Heart right ventricle (tissue), 16 donors: ENCODE measurements at regions not wholly inside any gene's neighbourhood (a gene's known extent, or its start where the extent isn't known, plus 50 kb on each side); places are given as distances from the start of the nearest gene placed in this dataset.
A peak's percentile ranks its signal among the peaks of the same experiment; 100 is the strongest.

Experiments
- ATAC-seq, 8 donors: fragments of 200-7000 bp; cut with Tn5 transposase; one replicate each; pipeline ENCODE4 v1.9.1; 2020; ENCODE audit warnings: mild to moderate bottlenecking in 8 of 8, moderate library complexity in 8 of 8, moderate number of reproducible peaks in 1 of 8
- DNase-seq, 2 donors: peaks; one replicate each; pipeline ENCODE4 v3.0.0-alpha.2; 2020
- H3K27ac ChIP-seq, 10 donors: fragments of 200-600 bp; sonication (generic) in 2 of 10; one replicate each; pipeline versions ENCODE4 v1.5.0 to v1.8.0; 2020 to 2022; ENCODE audit warnings: mild to moderate bottlenecking in 3 of 10
- H3K27me3 ChIP-seq, 7 donors: fragments of 200-600 bp; one replicate each; pipeline ENCODE4 v1.8.0; 2021 to 2022; ENCODE audit warnings: mild to moderate bottlenecking in 2 of 7
- H3K36me3 ChIP-seq, 9 donors: fragments of 200-600 bp; sonication (generic) in 1 of 9; one replicate each; pipeline versions ENCODE4 v1.5.0 to v1.8.0; 2020 to 2022; ENCODE audit warnings: mild to moderate bottlenecking in 2 of 9
- H3K4me1 ChIP-seq, 9 donors: fragments of 200-600 bp; sonication (generic) in 1 of 9; one replicate each; pipeline versions ENCODE4 v1.5.0 to v1.8.0; 2020 to 2022; ENCODE audit warnings: mild to moderate bottlenecking in 4 of 9
- H3K4me3 ChIP-seq, 10 donors: fragments of 200-600 bp; sonication (generic) in 2 of 10; one replicate each; pipeline versions ENCODE4 v1.5.0 to v1.8.0; 2020 to 2022; ENCODE audit warnings: mild to moderate bottlenecking in 7 of 10, moderate library complexity in 2 of 10
- H3K9me3 ChIP-seq, 11 donors: fragments of 200-600 bp in 10 of 11; sonication (generic) in 2 of 11; one replicate each; pipeline versions ENCODE4 v1.5.0 to v1.8.0; 2013 to 2022; ENCODE audit warnings: mild to moderate bottlenecking in 2 of 11, control low read depth in 1 of 11, moderate library complexity in 1 of 11
- WGBS, 2 donors: extraction: QIAGEN DNeasy Blood & Tissue Kit; methylation state at CpG; one replicate each; pipeline ENCODE4 v1.1.7; 2013; ENCODE audit warnings: inconsistent platforms in 1 of 2; 5-methylcytosine and 5-hydroxymethylcytosine counted together
- intact Hi-C, 10 donors: fragments of 100-400 bp; cut with DNase I; formaldehyde crosslinking; loops; one replicate each; pipeline versions ENCODE4 v1.11.1 to v1.14.2; 2022
- TF ChIP-seq, protein P1 (sequence below), 9 donors: fragments of 200-600 bp; sonication (generic) in 2 of 9; IDR thresholded peaks; one replicate each; pipeline versions ENCODE4 v1.5.0 to v1.8.0; 2021 to 2022; ENCODE audit warnings: antibody characterized with exemption in 9 of 9, mild to moderate bottlenecking in 5 of 9, moderate library complexity in 1 of 9
- donor health status: Arrhythmogenic right ventricular cardiomyopathy.
- donor health status: ischemic (EF 13 %, LVEDD 7.1; RV severe dilation, severe dysfunction).
- donor health status: healthy with polysubstance abuse.
- donor health status: DM: no; HTN: yes; CAD: no.
- donor health status: DM: no; HTN: no; CAD: no.
- donor health status: ischemic (EF 25% LVEDD 6.9; RV normal size, moderate dysfunction).
- donor health status: ischemic (EF 25% LVEDD 5.7; RV mildly dilated, moderate dysfunction).
- donor health status: healthy.
- donor health status: DM: yes; HTN: yes; CAD: no.
- donor health status: Ischemic cardiomyopathy.
- donor health status: ischemic (EF 35%, LVEDD 5.7; RV mildly dilated, moderate dysfunction).
- donor health status: nonischemic (EF 11% LVEDD 7.7; RV severe dilation, severe dysfunction).
- donor health status: DM: yes; HTN: yes; CAD: no.
- donor health status: PGD.
- donor health status: ischemic (EF 29% LVEDD 5.4; RV normal size, mild dysfunction).
- donor health status: nonischemic (EF 23%, LVEDD 6.1; RV moderate dilation, normal function).

DNA sequence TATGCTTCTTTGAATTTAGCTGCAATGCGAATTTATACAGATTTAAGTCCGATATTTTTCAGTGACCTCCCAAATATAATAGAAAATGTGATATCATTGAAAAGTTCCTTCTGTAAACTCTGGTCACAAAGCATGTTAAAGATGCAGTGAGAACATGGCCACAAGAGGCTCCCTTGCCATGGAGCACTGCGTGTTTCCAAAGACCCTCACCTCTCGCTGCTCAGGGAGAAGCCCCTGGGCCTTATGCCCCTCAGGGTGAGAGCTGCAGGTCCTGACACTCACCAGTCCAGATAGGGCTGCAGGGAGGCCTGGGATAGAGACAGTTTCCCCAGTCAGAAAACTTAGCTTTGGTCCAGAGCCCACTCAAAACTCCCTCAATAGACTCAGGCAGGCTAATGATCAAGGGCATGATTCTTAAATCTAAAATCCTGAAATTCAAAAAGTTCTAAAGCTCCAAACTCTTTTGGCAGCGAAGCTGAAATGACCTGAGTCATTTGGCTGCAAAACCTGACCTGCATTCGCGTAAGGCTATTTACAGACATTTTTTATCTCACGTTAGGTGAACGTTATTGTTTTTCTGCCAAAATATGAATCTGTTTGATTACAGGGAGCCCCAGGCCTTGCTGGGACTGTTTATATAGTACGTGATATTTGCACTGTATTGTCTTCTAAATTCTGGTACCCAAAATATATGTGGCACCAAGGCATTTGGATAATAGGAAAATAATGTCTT lies 67.8 kb downstream of the CAPZA3 start:
- Histone ChIP-seq H3K4me3 (no peak overlapping the region), H3K36me3 (no peaks in the 10 kb centered on the region), H3K27me3 (no peaks in the 10 kb centered on the region), H3K27ac (peak overlapping the region in 1 of 10 donors; percentile 9), H3K4me1 (peaks cover 0 to 8% (median 0%) of the 10 kb centered on the region in 9 donors), H3K9me3 (no peaks in the 10 kb centered on the region)
- peak in 2 of 8 donors; percentile 35 to 47 for ATAC-seq
- 51 to 56% methylated on average over 10 of the region's 10 CpGs for WGBS, 2 donors
- intact Hi-C loops: loop anchor here in 1 of 10 donors (10.0 kb wide), 1 partner anchor 51 kb away; no protein-coding TSS in a partner anchor
- TF ChIP-seq, protein P1, sequence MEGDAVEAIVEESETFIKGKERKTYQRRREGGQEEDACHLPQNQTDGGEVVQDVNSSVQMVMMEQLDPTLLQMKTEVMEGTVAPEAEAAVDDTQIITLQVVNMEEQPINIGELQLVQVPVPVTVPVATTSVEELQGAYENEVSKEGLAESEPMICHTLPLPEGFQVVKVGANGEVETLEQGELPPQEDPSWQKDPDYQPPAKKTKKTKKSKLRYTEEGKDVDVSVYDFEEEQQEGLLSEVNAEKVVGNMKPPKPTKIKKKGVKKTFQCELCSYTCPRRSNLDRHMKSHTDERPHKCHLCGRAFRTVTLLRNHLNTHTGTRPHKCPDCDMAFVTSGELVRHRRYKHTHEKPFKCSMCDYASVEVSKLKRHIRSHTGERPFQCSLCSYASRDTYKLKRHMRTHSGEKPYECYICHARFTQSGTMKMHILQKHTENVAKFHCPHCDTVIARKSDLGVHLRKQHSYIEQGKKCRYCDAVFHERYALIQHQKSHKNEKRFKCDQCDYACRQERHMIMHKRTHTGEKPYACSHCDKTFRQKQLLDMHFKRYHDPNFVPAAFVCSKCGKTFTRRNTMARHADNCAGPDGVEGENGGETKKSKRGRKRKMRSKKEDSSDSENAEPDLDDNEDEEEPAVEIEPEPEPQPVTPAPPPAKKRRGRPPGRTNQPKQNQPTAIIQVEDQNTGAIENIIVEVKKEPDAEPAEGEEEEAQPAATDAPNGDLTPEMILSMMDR (IDR thresholded peaks at IDR 0.05): peak in 2 of 9 donors; percentile 31
- DNase-seq: no peak

DNA sequence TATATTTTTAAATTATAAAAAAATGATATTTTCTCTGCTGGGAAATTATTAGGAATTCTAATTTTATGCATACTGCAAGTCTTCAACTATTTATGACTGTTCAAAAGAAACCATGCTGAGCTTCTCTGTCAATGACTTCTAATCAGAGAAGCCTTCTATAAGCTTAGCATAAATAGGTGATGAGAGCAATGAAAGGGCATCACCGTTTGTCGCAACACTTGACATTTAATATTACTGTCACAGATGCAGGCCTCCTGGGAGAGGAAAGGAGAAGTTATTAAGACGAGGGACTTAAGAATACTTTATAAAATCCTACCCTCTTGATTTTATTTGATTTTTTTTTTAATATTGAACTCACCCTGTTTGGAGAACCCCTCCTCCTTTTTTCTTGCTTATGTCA lies 69.8 kb downstream of the CAPZA3 start:
- intact Hi-C loops: loop anchor here in 1 of 10 donors (10.0 kb wide), 1 partner anchor 53 kb away; no protein-coding TSS in a partner anchor
- Histone ChIP-seq H3K9me3 (no peaks in the 10 kb centered on the region), H3K27ac (no peak overlapping the region), H3K27me3 (no peaks in the 10 kb centered on the region), H3K4me1 (peaks cover 0 to 10% (median 0%) of the 10 kb centered on the region in 9 donors), H3K36me3 (no peaks in the 10 kb centered on the region), H3K4me3 (no peak overlapping the region)
- TF ChIP-seq, protein P1 (IDR thresholded peaks at IDR 0.05): no peak
- WGBS, 2 donors: 69 to 79% methylated on average over 3 of the region's 3 CpGs
- no peak for ATAC-seq
- no peak for DNase-seq

DNA sequence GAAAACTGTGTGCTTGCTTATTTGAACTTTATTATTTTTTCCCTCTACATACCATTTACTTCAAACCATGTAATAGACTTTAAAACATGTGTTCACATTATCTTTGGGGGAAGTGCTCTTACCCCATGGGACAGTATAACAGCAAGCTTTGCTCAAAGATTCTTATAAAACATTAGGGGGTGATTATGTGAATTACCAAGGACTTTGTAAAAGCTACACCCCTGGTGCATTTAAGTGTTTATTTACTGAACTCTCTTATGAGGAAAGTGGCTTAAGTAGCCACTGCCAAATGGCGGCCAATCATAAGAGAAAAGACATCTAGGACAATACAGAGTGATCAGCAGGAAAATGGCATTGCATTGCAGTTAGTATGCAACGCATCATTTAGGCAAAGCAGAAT lies 70.3 kb downstream of the CAPZA3 start:
- intact Hi-C loops: loop anchor here in 1 of 10 donors (10.0 kb wide), 1 partner anchor 53 kb away; no protein-coding TSS in a partner anchor
- peaks cover 0 to 10% (median 0%) of the 10 kb centered on the region in 9 donors for H3K4me1 ChIP-seq
- no peaks in the 10 kb centered on the region for H3K9me3 ChIP-seq
- H3K27me3 ChIP-seq: no peaks in the 10 kb centered on the region
- H3K36me3 ChIP-seq: no peaks in the 10 kb centered on the region
- TF ChIP-seq, protein P1 (IDR thresholded peaks at IDR 0.05): no peak
- H3K27ac ChIP-seq: no peak overlapping the region
- WGBS, 2 donors: 89 to 92% methylated on average over 2 of the region's 2 CpGs
- DNase-seq (no peak), ATAC-seq (no peak)
- no peak overlapping the region for H3K4me3 ChIP-seq

DNA sequence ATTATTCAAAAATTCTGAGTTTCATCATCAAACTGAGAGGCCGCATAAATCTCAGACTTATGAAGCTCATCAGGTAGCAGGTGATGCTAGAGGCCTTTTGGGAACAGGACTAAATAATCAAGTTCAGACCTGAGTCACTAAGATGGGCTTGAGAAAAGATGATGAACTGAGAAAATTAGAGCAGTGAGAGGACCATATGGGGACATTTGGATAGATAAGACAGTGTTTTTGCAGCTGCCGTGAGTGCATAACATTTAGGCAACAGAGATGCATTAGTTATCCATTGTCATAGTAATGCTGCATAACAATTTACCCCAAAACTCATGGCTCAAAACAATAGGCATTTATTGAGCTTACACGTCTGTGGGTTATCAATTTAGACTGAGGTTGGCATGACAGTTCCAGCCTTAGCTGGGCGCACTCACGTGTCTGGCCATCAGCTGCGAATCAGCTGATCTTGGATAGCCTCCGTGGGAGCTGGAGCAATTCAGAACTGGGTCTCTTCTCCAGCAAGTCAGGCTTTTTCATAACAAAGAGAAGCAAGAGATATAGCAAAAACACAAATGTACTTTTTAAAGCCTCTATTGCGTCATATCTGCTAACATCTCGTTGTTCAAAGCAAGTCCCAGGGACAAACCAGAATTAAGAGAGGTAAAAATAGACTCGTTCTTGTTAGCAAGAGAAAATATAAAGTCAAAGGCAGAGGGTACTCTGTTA lies 72.8 kb downstream of the CAPZA3 start:
- ATAC-seq: peak in 4 of 8 donors; percentile 46 to 67 (median 54)
- 61 to 64% methylated on average over 10 of the region's 10 CpGs for WGBS, 2 donors

More for the DNA sequence above, 72.8 kb downstream of the CAPZA3 start:
- intact Hi-C loops: no loop called here
- no peak overlapping the region for H3K27ac ChIP-seq
- no peaks in the 10 kb centered on the region for H3K27me3 ChIP-seq
- H3K36me3 ChIP-seq: no peaks in the 10 kb centered on the region
- no peaks in the 10 kb centered on the region for H3K9me3 ChIP-seq
- TF ChIP-seq, protein P1 (IDR thresholded peaks at IDR 0.05): no peak
- H3K4me1 ChIP-seq: peaks cover 0 to 10% (median 0%) of the 10 kb centered on the region in 9 donors
- no peak overlapping the region for H3K4me3 ChIP-seq
- no peak for DNase-seq
